Hindlimb muscle (tissue), 1 donor: ENCODE measurements at regions not wholly inside any gene's neighbourhood (a gene's known extent, or its start where the extent isn't known, plus 50 kb on each side); places are given as distances from the start of the nearest gene placed in this dataset.
"Not testable (repeated sequence)": the region's sequence is repeated elsewhere in the genome, so short reads cannot be mapped to it uniquely, and the experiment has no call there.

Experiments used
- DNase-seq: peaks from one replicate; pipeline ENCODE4 v3.0.0-alpha.2; 2013

DNA sequence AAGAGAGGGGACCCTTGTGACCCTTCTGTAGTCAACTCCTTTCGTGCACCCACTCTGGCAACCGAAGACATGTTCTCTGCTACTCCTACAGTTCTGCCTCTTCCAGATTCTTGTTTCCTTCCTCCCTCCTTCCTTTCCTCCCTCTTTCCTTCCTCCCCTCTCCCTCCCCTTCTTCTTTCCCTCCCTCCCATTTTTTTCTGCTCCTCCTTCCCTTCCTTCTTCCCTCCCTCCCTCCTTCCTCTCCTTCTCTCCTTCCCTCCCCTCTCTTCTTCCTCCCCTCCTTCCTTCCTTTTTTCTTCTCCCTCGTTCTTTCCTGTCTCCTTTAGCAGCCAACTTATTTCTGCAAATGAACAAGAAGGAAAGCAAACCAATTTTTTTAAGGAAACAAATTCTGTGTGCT lies 111.5 kb downstream of the NPTX2 start:
- no peak for DNase-seq

GRCh38 chr7:98729121-98729520 lies 112.0 kb downstream of the NPTX2 start:
- no peak for DNase-seq

DNA sequence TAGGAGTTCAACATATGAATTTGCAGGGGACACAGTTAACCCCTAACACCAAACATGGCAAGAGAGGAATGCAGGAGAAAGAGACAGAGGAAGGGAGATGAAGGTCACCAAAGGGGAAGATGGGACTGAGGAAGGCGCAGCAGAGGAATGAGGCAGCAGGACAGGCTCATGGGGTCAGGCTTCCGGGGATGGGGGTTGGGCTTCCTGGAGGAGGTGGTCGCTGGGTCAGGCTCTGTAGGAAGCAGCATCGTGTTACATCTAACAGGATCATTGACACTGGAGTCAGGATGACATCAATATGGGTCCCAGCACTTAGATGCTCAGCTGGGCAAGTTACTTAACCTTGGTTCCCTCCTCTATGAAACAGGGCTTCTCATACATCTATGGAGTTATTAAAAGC lies 113.2 kb downstream of the NPTX2 start:
- DNase-seq, result no peak

DNA sequence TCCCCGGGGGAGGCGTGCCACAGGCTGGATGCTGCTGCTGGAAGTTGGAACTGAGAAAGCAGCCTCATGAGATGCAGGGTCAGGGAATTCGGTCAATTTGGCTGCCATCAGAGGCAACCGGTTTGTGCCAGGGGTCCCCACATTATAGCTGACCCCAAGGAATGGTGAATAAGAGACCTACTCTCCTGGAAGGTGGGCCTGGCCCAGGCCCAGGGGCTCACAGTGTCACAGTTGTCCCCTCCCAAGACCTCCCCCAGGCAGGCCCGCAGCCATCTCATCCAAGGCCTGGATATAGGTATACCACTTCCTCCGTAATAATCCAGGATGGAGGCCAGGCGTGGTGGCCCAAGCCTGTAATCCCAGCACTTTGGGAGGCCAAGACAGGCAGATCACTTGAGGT lies 114.6 kb downstream of the NPTX2 start:
- DNase-seq, result no peak

GRCh38 chr7:98733036-98733435 lies 116.0 kb downstream of the NPTX2 start:
- DNase-seq, result no peak

- DNase-seq, result no peak
These were observed 118.7 kb downstream of the NPTX2 start for GRCh38 chr7:98735801-98736200.

GRCh38 chr7:98736461-98736860 lies 119.4 kb downstream of the NPTX2 start:
- DNase-seq, result not testable (repeated sequence)

GRCh38 chr7:98737176-98737575 lies 120.1 kb downstream of the NPTX2 start:
- DNase-seq, result no peak

GRCh38 chr7:98740643-98741042 lies 123.6 kb downstream of the NPTX2 start:
- DNase-seq, result no peak

- DNase-seq, result peak; percentile 40
These were observed 124.0 kb downstream of the TMEM130 start for GRCh38 chr7:98745722-98746318.

- DNase-seq, result no peak
These were observed 121.7 kb downstream of the TMEM130 start for GRCh38 chr7:98748090-98748489.

GRCh38 chr7:98753176-98753575 lies 116.6 kb downstream of the TMEM130 start:
- DNase-seq, result no peak

DNA sequence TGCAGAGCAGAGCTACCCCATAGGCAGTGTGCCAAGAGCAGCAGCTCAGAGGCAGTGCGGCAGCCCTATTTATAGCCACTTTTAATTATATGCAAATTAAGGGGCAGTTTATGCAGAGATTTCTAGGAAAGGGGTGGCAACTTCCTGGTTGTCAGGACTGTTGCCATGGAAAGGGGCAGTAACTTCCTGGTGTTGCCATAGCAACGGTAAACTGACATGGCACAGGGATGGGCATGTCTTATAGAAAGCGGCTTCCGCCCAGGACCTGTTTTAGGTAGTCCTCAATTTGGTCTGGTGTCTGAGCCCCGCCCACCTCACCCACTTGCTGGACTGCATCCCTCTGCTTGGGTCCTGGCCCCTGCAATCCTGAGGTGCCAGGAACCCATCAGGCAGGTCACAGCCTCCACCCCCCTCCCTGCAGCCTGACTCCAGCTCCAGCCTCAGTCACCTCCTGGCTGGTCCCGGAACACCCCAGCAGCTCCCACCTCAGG lies 115.8 kb downstream of the TMEM130 start:
- no peak for DNase-seq

DNA sequence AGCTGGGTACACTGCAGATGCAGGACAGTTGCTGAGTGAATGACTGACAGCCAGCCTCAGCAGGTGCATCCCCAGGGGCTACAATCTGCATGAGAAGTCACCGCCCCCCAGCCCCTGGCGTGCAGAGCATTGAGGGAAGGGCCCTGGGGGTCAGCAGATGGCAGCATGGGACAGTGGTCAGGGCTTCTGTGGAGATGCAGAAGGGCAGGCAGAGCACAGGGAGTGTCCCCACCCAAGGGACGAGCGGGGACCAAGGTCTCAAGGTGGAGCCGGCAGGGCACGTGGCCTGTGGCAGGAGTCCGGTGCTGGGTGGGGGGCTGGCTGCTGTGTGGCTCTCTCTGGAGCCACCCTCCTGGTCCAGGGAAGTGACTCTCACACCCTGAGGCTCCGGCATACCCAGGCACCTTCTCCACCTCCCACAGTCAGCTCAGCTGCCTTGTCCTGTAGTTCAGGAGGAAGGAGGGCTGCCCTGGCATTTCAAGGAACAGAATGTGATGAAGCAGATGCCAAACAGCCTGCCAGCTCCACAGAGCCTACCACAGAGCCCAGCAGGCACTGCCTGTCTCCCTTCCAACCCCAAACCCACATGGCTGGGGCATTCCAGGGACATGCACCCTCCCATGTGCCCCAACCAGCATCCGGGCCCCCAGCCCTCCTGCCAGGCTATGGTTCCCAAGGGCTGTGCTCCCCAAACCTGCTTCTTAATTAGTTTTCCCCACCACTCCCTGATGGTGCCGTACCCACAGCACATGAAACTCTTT lies 114.5 kb downstream of the TMEM130 start:
- no peak for DNase-seq

- DNase-seq, result no peak
These were observed 111.7 kb downstream of the TMEM130 start for GRCh38 chr7:98758157-98758556.

DNA sequence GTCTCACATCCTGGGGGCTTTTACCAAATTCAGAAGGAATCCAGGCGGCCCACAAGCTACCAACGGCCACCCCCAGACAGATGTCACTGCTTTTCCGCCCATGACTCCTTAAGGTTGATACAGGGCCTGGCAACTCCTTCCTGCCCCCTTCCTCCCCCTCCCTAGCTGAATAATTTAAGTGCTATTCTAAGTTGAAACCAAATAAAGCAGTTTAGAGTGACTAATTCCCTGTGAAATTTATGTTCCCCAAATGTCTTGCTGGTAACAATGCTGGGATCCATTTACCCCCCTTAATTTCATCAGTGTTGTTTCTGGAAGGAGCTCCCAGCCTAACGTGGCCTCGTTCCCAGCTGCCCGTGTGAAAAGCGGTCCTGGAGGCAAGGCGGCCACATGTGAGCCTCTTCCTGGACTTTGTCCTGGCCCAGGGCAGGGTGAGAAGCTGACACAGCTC lies 109.6 kb downstream of the TMEM130 start:
- DNase-seq, result no peak

DNA sequence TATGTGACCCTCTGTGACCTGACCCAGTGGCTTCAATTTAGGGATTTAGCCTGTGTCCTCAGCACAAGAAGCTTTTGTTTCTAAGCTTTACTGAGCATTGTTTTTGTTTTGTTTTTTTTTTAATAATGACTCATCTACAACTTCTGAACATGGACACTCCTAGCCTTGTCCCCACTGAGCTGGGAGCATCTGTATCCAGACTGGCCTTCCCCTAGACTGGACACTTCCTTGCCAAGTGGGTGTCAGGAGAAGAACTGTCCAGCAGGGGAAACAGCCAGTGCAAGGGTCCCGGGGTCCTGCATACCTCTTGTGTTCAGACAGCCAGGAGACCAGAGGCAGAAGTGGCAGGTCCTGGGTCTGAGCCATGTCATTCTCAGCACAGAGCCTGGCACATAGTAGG lies 108.6 kb downstream of the TMEM130 start:
- no peak for DNase-seq

- DNase-seq, result no peak
These were observed 107.2 kb downstream of the TMEM130 start for GRCh38 chr7:98762620-98763019.

- DNase-seq, result no peak
These were observed 106.4 kb downstream of the TMEM130 start for GRCh38 chr7:98763441-98763840.

GRCh38 chr7:98764946-98765345 lies 104.9 kb downstream of the TMEM130 start:
- no peak for DNase-seq

DNA sequence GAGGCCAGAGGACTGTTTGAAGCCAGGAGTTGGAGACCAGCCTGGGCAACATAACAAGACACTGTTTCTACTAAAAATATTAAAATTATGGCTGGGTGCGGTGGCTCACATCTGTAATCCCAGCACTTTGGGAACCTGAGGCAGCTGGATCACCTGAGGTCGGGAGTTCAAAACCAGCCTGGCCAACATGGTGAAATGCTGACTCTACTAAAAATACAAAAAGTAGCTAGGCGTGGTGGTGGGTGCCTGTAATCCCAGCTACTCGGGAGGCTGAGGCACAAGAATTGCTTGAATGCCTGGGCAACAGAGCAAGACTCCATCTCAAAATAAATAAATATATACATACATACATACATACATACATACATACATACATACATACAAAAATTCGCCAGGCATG lies 99.7 kb downstream of the TMEM130 start:
- DNase-seq, result not testable (repeated sequence)

- DNase-seq, result peak; percentile 76
These were observed 98.3 kb downstream of the TMEM130 start for GRCh38 chr7:98771519-98771918.

GRCh38 chr7:98771941-98772603 lies 97.7 kb downstream of the TMEM130 start:
- DNase-seq, result peak; percentile 19

DNA sequence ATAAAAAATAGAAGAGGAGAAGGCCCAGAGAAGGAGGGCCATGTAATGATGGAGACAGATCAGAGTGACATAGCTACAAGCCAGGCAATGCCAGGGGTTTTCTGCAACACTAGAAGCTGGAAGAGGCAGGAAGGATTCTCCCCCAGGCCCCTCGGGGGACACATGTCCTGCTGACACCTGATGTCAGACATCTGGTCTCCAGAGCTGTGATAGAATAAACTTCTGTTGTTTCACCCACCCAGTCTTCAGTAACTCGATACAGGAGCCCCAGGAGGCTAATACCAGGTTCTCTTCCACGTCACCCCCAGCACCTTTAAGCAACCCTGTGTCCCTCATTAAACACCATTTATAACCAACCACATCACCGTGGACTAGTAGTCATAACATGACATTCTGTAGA lies 94.9 kb downstream of the TMEM130 start:
- no peak for DNase-seq
